ENCODE measurements at regions not wholly inside any gene's neighbourhood (a gene's known extent, or its start where the extent isn't known, plus 50 kb on each side); places are given as distances from the start of the nearest gene placed in this dataset.
"Not testable (repeated sequence)": the region's sequence is repeated elsewhere in the genome, so short reads cannot be mapped to it uniquely, and the experiment has no call there.

DNA sequence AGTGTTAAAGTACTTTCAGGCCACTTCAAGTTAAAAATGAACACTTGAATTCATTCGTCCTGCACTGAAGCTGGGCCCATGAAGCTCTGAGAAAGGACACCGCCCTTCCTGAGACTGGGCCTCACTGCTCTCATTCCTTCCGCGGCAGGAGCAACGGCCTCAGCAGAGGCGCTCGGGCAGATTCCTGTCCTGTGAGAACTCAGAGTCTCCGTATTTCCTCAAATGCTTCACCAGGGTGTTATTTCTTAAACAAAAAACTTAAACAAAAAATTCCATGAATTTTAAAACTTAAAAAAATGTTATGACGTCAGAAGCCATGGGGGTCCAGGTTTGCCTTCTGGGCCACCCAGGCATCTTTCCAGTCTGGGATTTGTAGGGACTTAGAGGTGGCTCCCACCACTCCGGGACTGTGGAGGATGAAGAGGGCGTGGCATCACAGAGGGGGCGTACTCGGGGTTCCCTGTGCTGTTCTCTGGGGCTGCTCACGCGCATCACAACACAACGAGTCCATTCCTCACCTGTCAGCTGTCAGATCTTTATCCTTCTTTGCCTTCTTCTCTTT lies 115.9 kb upstream of the ASB18 start:
- Mint-ChIP-seq H3K9me3 (peaks cover 8% of the 10 kb centered on the region), H3K4me1 (no peaks in the 10 kb centered on the region), H3K27me3 (ENCODE audit: low read depth) (peaks cover under 1% of the 10 kb centered on the region), H3K4me3 (no peak overlapping the region), H3K36me3 (ENCODE audit: low read depth) (peaks cover 15% of the 10 kb centered on the region), H3K27ac (no peak overlapping the region)
- TF ChIP-seq, protein P1, sequence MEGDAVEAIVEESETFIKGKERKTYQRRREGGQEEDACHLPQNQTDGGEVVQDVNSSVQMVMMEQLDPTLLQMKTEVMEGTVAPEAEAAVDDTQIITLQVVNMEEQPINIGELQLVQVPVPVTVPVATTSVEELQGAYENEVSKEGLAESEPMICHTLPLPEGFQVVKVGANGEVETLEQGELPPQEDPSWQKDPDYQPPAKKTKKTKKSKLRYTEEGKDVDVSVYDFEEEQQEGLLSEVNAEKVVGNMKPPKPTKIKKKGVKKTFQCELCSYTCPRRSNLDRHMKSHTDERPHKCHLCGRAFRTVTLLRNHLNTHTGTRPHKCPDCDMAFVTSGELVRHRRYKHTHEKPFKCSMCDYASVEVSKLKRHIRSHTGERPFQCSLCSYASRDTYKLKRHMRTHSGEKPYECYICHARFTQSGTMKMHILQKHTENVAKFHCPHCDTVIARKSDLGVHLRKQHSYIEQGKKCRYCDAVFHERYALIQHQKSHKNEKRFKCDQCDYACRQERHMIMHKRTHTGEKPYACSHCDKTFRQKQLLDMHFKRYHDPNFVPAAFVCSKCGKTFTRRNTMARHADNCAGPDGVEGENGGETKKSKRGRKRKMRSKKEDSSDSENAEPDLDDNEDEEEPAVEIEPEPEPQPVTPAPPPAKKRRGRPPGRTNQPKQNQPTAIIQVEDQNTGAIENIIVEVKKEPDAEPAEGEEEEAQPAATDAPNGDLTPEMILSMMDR (IDR thresholded peaks at IDR 0.05; ENCODE audit: unreplicated experiment in 3 of 3) = no peak

DNA sequence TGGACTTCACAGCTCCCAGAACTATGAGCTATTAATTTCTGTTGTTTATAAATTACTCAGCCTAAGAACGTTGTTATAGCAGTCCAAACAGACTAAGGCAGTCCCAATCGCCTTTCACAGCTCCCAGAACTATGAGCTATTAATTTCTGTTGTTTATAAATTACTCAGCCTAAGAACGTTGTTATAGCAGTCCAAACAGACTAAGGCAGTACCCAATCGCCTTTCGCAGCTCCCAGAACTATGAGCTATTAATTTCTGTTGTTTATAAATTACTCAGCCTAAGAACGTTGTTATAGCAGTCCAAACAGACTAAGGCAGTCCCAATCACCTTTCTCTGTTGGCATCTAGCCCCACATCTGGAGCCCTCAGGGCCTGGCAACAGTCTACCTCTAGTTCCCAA lies 117.0 kb upstream of the ASB18 start:
- H3K4me1 Mint-ChIP-seq; H3K9me3 Mint-ChIP-seq; H3K4me3 Mint-ChIP-seq; H3K27ac Mint-ChIP-seq; H3K27me3 Mint-ChIP-seq (ENCODE audit: low read depth): not testable (repeated sequence)
- peaks cover 15% of the 10 kb centered on the region for H3K36me3 Mint-ChIP-seq (ENCODE audit: low read depth)

DNA sequence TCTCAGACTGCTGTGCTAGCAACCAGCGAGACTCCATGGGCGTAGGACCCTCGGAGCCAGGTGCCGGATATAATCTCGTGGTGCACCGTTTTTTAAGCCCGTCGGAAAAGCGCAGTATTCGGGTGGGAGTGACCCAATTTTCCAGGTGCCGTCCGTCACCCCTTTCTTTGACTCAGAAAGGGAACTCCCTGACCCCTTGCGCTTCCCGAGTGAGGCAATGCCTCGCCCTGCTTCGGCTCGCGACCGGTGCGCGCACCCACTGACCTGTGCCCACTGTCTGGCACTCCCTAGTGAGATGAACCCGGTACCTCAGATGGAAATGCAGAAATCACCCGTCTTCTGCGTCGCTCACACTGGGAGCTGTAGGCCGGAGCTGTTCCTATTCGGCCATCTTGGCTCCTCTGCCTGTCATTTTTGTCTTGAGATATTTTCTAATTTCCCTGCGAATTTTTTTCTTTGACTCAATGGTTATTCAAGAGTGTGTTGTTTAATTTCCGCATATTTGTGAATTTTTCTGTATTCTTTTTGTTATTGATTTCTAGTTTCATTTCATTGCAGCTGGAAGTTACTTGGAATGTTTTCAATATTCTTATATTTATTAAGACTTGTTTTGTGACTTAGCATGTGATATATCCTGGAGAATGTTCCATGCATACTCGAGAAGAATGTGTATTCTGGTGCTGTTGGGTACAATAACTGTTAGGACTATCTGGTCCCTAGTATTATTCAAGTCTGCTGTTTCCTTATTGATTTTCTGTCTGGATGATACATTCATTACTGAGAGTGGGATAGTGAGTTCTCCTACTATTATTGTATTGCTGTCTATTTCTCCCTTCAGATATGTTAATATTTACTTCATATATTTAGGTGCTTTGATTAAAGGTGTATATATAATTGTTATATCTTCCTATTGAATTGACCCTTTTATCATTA lies 125.3 kb upstream of the ASB18 start:
- peaks cover 26% of the 10 kb centered on the region for H3K36me3 Mint-ChIP-seq (ENCODE audit: low read depth)
- H3K4me3 Mint-ChIP-seq; H3K27me3 Mint-ChIP-seq (ENCODE audit: low read depth); H3K27ac Mint-ChIP-seq; H3K4me1 Mint-ChIP-seq: not testable (repeated sequence)
- peaks cover 10% of the 10 kb centered on the region for H3K9me3 Mint-ChIP-seq

DNA sequence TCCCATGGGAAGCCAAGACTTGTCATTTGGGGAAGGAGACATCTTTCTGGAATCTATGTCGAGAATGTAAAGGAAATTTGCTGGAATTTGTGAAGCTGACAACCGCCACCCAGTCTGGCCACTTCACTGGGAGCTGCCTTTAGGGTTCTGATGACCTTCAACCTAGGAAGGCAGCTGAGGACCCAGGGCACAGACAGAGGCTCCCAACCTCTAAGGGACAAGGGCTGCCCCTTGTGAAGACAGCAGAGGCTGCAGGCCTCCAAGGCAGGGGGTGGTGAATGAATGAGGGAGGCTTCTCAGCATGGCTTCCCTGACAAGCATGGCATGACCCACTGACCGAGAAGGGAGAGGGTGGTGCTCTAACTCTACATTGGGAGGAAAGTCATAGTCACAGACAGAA lies 128.9 kb upstream of the ASB18 start:
- Mint-ChIP-seq H3K27me3 (ENCODE audit: low read depth) (peaks cover 4% of the 10 kb centered on the region), H3K4me3 (no peak overlapping the region), H3K9me3 (peaks cover 10% of the 10 kb centered on the region), H3K4me1 (no peaks in the 10 kb centered on the region), H3K27ac (no peak overlapping the region), H3K36me3 (ENCODE audit: low read depth) (peaks cover 26% of the 10 kb centered on the region)
- TF ChIP-seq, protein P1 (IDR thresholded peaks at IDR 0.05; ENCODE audit: unreplicated experiment in 3 of 3) = no peak

DNA sequence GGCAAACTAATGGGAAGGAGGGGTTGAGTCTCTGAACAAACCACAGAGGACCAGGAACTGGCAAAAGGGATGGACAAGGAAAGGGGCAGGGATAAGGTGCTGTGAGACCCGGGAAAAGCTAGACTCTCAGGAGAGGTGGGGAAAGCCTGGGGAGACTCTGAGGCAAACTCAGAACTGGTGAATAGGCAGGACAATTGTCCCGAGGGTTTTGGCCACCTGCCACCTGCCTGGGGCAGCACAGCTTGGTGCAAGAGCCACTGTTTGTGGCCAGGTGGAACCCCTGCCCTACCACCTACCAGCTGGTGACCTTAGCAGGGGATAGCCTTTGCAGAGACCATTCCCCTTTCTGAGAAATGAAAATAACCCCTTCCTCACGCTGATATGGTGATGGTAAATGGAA lies 129.4 kb upstream of the ASB18 start:
- H3K4me1 Mint-ChIP-seq = no peaks in the 10 kb centered on the region
- no peak overlapping the region for H3K4me3 Mint-ChIP-seq
- peaks cover 10% of the 10 kb centered on the region for H3K9me3 Mint-ChIP-seq
- peaks cover 4% of the 10 kb centered on the region for H3K27me3 Mint-ChIP-seq (ENCODE audit: low read depth)
- H3K27ac Mint-ChIP-seq = no peak overlapping the region
- TF ChIP-seq, protein P1 (IDR thresholded peaks at IDR 0.05; ENCODE audit: unreplicated experiment in 3 of 3) = no peak
- peaks cover 26% of the 10 kb centered on the region for H3K36me3 Mint-ChIP-seq (ENCODE audit: low read depth)

DNA sequence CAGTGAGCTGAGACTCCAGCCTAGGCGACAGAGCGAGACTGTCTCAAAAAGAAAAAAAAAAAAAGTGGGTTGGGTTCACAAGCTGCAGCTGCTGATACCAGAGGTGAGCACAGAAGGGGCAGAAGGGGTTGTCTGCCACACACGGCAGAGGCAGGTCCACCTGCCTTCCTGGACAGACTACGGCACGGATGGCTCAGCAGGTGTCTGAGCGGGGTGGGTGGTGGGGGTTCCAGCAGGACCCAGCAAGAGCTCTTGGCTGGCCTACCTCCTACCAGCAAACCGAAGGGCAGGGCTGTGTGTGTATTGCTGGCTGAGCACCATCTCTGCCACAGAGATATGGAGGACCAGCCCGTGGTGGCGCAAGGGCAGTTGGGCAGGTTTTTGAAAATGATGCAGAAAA lies 130.4 kb upstream of the ASB18 start:
- H3K4me1 Mint-ChIP-seq = no peaks in the 10 kb centered on the region
- peaks cover 9% of the 10 kb centered on the region for H3K9me3 Mint-ChIP-seq
- no peak overlapping the region for H3K27ac Mint-ChIP-seq
- H3K4me3 Mint-ChIP-seq = no peak overlapping the region
- peaks cover 24% of the 10 kb centered on the region for H3K36me3 Mint-ChIP-seq (ENCODE audit: low read depth)
- H3K27me3 Mint-ChIP-seq (ENCODE audit: low read depth) = peaks cover 4% of the 10 kb centered on the region
- TF ChIP-seq, protein P1 (IDR thresholded peaks at IDR 0.05; ENCODE audit: unreplicated experiment in 3 of 3) = no peak

DNA sequence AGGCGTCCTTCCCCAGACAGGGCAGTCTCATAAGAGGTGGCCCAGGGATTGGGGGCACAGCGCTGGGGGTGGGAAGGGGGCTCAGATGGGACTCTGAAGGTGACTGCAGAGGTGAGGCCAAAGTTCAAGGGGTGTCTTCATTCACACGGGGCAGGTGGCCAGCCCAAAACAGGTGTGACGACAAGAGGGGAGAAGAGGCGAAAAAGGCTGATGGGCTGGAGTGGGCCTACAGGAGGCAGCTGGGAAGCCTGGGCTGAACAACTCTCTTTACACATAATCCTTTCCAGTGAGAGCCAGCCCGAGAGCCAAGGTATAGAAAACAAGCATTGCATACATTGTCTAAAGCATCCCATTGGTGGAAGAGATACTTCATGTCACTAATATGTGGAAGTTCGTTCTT lies 130.9 kb upstream of the ASB18 start:
- TF ChIP-seq, protein P1 (IDR thresholded peaks at IDR 0.05; ENCODE audit: unreplicated experiment in 3 of 3) = no peak
- Mint-ChIP-seq H3K9me3 (peaks cover 4% of the 10 kb centered on the region), H3K27me3 (ENCODE audit: low read depth) (peaks cover 4% of the 10 kb centered on the region), H3K27ac (no peak overlapping the region), H3K4me3 (no peak overlapping the region), H3K4me1 (no peaks in the 10 kb centered on the region), H3K36me3 (ENCODE audit: low read depth) (peaks cover 19% of the 10 kb centered on the region)
